ENCODE measurements at regions not wholly inside any gene's neighbourhood (a gene's known extent, or its start where the extent isn't known, plus 50 kb on each side); places are given as distances from the start of the nearest gene placed in this dataset.

DNA sequence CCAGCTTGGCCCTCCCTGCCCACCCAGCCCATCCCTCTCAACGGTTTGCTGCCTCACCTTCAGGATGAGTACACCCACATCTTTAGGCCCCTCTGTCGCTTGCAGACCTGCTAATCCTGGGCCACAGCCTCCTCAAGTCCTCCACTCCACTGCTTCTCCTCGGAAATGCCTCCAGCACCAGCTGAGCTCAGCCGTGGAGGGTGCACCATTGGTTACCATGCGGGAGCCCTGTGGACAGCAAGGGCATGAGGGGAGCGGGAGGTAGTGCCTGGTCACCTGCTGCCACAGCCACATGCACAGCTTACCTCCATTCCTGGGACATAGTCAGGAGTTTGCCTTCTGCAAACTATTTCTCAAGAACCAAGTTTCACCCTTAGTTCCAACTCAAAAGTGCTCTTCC is 286.3 kb upstream of the ZMIZ1 start:
- TF ChIP-seq CTCF (IDR thresholded peaks at IDR 0.05) (no peak), POLR2A (IDR thresholded peaks at IDR 0.05) (no peak)
